ENCODE measurements at regions not wholly inside any gene's neighbourhood (a gene's known extent, or its start where the extent isn't known, plus 50 kb on each side); places are given as distances from the start of the nearest gene placed in this dataset.

DNA sequence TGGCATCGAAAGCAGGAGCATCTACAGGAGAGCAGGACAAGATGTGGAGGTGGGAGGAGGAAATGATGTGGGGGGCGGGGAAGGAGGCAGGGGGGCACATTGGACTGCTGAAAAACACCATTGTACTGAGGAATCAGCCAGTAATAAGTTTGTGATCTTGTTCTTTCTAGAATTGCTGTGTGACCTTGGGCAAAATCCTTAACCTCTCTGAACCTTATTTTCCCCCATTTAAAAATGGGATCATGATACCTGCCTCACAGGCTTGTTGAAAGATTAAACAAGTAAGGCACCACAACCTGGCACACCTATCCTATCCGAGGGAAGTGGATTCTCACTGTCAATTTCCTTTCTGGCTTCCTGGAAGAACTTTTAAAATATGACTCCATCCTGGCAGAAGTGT, 56.9 kb upstream of the ARRDC4 start:
- no peaks in the 10 kb centered on the region for H4K20me1 ChIP-seq (ENCODE audit: insufficient read depth, low read length)
- H3K27ac ChIP-seq (ENCODE audit: low read length): no peak overlapping the region
- H3K4me2 ChIP-seq (ENCODE audit: low read length): no peak overlapping the region
- H2AFZ ChIP-seq (ENCODE audit: low read depth, low read length): no peak overlapping the region
- H3K4me3 ChIP-seq (ENCODE audit: low read length): no peak overlapping the region
- TF ChIP-seq, protein P1, sequence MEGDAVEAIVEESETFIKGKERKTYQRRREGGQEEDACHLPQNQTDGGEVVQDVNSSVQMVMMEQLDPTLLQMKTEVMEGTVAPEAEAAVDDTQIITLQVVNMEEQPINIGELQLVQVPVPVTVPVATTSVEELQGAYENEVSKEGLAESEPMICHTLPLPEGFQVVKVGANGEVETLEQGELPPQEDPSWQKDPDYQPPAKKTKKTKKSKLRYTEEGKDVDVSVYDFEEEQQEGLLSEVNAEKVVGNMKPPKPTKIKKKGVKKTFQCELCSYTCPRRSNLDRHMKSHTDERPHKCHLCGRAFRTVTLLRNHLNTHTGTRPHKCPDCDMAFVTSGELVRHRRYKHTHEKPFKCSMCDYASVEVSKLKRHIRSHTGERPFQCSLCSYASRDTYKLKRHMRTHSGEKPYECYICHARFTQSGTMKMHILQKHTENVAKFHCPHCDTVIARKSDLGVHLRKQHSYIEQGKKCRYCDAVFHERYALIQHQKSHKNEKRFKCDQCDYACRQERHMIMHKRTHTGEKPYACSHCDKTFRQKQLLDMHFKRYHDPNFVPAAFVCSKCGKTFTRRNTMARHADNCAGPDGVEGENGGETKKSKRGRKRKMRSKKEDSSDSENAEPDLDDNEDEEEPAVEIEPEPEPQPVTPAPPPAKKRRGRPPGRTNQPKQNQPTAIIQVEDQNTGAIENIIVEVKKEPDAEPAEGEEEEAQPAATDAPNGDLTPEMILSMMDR (IDR thresholded peaks at IDR 0.05; ENCODE audit: low read depth, low read length): no peak
- TF ChIP-seq EZH2phosphoT487 (IDR thresholded peaks at IDR 0.05; ENCODE audit: low read depth): no peak
- H3K27me3 ChIP-seq (ENCODE audit: low read depth, low read length): no peaks in the 10 kb centered on the region
- no peak overlapping the region for H3K9ac ChIP-seq (ENCODE audit: low read length)
- H3K9me3 ChIP-seq (ENCODE audit: insufficient read depth, low read length): no peaks in the 10 kb centered on the region
- no peaks in the 10 kb centered on the region for H3K36me3 ChIP-seq (replicated peaks; ENCODE audit: low read depth, low read length)
- no peaks in the 10 kb centered on the region for H3K4me1 ChIP-seq (ENCODE audit: low read length)
- H3K79me2 ChIP-seq (ENCODE audit: low read length): no peaks in the 10 kb centered on the region

DNA sequence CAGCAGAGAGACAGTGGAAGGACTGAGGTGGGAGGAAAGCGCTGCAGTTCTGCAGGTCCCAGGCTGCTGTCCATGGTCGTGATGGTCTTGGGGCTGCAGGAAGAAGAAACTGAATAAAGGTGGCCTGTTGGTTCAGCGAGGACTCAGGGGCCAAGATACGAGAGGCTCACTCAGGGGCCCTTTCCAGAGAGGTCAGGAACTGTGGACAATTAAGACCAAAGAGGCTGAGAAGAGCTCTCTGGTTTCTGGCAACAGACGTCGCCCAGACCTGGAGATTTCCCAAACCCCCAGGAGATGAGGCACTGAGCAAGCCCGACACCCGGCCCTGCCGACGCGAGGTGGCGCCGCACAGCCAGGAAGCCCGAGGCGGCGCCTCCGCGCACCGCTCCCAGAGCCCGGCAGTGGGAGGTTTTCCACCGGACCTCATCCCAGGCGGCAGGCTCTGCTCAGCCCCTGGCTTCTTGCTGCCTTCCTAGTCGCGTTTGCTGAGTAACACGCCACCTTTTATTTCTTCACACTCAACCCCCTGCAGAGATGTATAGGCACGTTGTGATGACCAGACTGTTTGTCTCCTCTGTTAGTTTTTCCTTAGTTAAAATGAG, 56.4 kb upstream of the ARRDC4 start:
- Histone ChIP-seq H3K27me3 (ENCODE audit: low read depth, low read length) (no peaks in the 10 kb centered on the region), H3K27ac (ENCODE audit: low read length) (no peak overlapping the region), H3K79me2 (ENCODE audit: low read length) (no peaks in the 10 kb centered on the region), H2AFZ (ENCODE audit: low read depth, low read length) (no peak overlapping the region), H3K4me2 (ENCODE audit: low read length) (no peak overlapping the region), H4K20me1 (ENCODE audit: insufficient read depth, low read length) (no peaks in the 10 kb centered on the region), H3K9ac (ENCODE audit: low read length) (no peak overlapping the region), H3K4me1 (ENCODE audit: low read length) (no peaks in the 10 kb centered on the region), H3K9me3 (ENCODE audit: insufficient read depth, low read length) (no peaks in the 10 kb centered on the region), H3K36me3 (replicated peaks; ENCODE audit: low read depth, low read length) (no peaks in the 10 kb centered on the region), H3K4me3 (ENCODE audit: low read length) (no peak overlapping the region)
- no peak for TF ChIP-seq EZH2phosphoT487 (IDR thresholded peaks at IDR 0.05; ENCODE audit: low read depth)
- TF ChIP-seq, protein P1 (IDR thresholded peaks at IDR 0.05; ENCODE audit: low read depth, low read length): no peak

DNA sequence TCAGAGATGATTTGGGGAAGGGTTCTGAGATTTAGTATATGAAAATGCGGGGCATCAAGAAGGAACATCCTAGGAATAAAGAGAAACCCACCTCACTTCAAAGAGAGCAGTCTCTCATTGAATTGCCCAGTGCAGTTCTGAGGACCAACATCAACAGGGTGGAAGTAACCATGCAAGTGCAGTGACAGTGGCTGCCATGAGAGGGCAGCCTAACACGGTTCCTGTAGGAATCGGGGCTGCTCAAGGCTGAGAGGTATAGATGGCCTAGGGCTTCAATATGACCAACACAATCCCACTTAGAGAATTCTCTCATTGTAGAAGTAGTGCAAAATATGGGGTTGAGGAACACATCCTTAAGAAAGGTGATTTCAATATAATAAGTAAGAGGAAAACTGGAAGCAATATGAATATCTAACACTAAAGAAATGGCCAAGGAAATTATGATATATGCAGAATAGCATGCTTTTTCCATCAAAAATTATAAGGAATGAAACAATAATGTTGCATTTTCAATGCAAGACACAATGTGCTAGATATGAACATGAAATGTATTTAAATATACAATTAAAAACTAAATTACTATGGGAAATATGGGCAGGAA, 51.1 kb upstream of the ARRDC4 start:
- no peak for TF ChIP-seq EZH2phosphoT487 (IDR thresholded peaks at IDR 0.05; ENCODE audit: low read depth)
- TF ChIP-seq, protein P1 (IDR thresholded peaks at IDR 0.05; ENCODE audit: low read depth, low read length): peak; percentile 91
- Histone ChIP-seq H3K9me3 (ENCODE audit: insufficient read depth, low read length) (no peaks in the 10 kb centered on the region), H3K9ac (ENCODE audit: low read length) (no peak overlapping the region), H4K20me1 (ENCODE audit: insufficient read depth, low read length) (no peaks in the 10 kb centered on the region), H3K36me3 (replicated peaks; ENCODE audit: low read depth, low read length) (no peaks in the 10 kb centered on the region), H3K27me3 (ENCODE audit: low read depth, low read length) (no peaks in the 10 kb centered on the region), H3K4me2 (ENCODE audit: low read length) (no peak overlapping the region), H3K27ac (ENCODE audit: low read length) (no peak overlapping the region), H3K79me2 (ENCODE audit: low read length) (no peaks in the 10 kb centered on the region), H3K4me1 (ENCODE audit: low read length) (no peaks in the 10 kb centered on the region), H3K4me3 (ENCODE audit: low read length) (no peak overlapping the region), H2AFZ (ENCODE audit: low read depth, low read length) (no peak overlapping the region)

Measured in OCI-LY3 (cell line).